HG02759 (cell line): ENCODE measurements at regions not wholly inside any gene's neighbourhood (a gene's known extent, or its start where the extent isn't known, plus 50 kb on each side); places are given as distances from the start of the nearest gene placed in this dataset.
"Not testable (repeated sequence)": the region's sequence is repeated elsewhere in the genome, so short reads cannot be mapped to it uniquely, and the experiment has no call there.

ENCODE experiments used
- ATAC-seq: cut with Tn5 transposase; IDR thresholded peaks from one replicate; pipeline ENCODE4 v1.9.1; 2021; ENCODE audit warnings: mild to moderate bottlenecking, moderate library complexity; ENCODE audit not compliant: unreplicated experiment

DNA sequence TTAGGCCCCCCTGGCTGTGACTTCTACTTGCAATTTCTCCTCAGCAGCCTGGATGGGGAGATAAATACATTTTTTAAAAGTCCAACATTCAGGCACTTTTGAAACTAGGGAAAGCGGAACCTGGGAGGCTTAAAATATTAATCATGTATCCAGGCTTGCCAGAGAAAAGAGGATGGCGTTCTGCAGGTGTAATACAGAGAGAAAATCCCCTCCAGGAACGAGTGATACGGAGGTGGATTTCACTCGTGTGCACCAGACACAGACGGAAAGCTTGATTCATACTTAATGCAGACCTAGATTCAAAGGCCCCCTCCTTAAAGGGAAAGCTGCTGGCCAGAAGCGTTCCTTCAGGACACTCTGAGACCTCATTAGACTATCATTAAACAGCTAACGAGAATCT lies 354.0 kb upstream of the BOD1L1 start:
- ATAC-seq = no peak

DNA sequence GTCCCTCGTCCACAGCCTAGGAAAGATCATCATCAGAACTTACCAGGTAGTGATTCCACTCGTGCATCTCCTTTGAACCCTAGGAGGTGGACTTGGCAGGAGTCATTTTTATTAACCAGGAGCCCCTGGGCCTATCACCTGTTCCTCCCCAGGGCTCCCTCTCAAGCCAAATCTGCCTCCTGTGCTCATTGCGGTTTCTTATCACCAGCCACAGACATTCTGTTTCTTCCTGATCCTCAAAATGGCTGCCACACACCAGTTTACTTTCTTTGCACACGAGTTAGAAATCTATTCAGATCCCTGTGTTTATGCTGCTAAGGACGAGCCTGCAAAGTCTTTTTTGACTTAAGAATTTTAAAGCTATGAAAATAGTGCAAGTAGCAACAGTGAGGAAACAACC lies 354.5 kb upstream of the BOD1L1 start:
- no peak for ATAC-seq

DNA sequence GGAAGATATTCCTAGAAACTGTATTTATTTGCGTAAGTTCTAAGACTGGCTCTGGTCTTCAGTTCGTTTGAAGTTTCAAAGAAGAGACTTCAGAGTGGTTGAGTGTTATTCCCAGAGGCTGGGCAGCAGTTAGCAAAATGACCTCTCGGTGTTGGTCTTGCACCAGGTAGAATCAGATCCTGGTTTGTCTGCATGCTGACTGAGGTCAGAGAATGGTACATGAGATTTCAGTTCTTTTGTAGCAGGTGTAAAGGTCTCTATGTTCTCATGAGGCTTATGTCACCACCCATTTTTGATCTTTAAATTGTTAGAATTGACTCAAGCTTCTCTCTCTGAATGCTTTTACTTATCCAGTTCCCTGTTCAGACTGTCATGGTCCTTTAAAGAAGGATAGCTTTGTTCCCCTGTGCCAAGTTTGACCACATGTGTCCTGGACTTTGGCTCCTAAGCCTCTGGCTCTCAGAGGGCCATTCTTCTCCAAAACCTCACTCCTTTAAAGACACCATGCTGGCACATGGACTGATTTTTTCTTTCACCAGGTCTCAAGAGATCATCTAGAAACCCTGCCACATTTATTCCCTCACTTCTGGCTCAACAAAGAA lies 355.8 kb upstream of the BOD1L1 start:
- no peak for ATAC-seq

DNA sequence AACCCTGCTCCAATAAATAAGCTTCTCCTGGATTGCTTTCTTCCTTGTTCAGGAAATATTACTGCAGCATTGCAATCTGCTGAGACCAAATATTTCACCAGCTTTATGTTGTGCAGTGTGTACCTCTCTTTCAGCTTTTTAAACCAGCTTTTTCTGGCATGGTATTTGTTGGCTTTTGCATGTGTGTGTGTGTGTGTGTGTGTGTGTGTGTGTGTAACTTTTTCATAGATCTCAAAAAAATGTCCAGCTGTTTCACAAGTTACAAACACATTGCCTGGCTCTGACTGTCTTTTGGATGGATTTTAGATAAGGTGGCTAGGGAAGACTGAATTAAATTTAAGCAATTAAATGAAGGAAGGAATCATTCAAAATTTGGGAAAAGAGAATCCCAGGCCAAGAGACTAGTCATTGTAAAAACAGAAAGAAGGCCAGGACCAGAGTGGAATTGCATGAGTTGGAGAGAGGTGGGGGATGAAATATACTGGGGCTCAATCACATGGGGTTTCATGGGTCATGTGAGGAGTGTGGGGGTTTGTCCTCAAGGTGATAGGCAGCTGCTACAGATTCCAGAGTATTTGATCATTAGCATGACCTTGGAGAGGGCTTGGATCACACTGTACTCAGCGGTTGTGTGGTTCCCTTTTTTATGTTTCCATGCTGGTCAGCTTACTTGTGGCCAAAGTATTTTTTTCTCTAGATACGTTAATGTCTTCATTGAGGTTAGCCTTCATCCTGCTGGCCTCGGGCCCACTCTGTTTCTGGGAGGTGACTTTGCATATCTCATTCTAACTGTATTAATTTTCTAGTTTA lies 357.7 kb upstream of the BOD1L1 start:
- no peak for ATAC-seq

DNA sequence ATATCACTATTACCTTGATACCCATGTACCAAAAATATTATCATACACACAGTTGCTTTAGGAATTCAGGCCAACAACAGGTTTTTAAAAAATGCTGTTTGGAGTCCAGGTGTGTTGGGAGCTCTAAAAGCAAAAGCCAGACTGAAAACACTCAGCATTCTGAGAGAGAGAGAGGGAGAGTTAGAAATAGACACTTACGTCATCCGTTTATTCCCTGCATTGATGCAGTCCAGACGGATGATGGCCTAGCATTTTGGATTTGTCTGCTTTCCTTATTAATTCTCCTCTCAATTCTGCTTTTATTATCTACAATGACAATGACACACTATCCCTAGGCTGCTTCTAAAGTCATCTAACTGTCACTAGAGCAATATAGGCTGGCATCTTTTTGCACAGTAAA lies 358.3 kb upstream of the BOD1L1 start:
- ATAC-seq = no peak

DNA sequence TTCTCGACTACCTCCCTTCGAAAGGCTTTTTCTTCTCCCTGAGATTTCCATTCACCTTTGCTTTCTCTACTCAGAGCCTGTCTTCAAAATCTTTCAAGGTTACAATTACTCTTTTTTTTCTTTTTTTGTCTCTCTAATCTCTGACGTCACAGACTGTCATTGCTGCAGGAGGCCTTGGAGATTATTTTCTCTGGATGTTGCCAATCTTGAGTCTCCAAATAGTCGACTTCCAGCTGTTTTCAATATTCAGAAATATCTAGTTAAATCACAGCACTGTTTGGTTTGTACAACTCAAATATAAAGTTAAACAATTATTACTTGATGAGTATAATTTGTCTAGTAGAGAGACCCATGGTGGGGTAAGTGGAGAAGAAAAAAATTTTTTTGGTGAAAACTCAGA lies 359.0 kb upstream of the BOD1L1 start:
- ATAC-seq = no peak

DNA sequence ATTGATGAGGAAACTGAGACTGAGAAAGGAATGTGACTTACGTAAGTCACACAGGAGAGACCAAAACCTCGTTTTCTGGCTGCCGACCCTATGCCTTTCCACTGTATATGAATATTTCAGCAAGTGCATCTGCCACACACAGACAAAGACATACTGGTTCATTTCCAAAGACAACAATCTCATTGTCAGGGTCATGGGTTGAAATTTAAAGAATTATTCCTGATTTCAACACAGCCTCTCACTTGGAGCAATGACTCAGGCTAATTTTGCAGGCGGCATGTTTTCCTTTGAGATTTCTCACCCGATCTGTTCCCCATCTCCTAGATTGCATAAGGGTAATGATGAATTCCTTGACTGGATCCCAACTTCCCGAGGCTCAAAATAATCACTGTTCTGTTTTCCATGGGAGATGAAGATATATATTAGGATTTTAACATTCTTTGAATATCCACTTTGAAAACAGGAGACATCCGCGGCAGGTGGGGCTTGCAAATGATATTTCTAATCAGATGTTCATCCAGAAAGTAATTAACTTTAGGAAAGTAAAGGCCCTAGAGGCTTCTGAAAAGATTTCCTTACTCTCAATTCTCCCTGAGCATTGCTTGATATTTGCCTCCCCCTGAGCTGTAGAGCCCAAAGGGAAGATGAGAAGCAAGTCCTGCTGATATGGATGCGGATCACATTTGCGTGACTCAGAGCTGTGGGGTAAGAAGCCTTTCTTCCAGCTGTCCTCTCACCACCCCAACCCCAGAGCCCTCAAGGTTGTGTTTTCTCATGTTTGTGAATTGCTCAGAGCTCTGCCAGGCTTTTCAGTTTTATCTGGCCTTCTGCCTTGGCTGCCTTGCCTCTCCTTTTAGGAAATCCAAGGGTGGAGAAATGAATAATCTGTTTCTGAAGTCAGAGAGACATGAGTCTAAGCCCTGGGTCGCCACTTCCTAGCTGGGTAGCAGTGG lies 361.1 kb upstream of the BOD1L1 start:
- no peak for ATAC-seq

DNA sequence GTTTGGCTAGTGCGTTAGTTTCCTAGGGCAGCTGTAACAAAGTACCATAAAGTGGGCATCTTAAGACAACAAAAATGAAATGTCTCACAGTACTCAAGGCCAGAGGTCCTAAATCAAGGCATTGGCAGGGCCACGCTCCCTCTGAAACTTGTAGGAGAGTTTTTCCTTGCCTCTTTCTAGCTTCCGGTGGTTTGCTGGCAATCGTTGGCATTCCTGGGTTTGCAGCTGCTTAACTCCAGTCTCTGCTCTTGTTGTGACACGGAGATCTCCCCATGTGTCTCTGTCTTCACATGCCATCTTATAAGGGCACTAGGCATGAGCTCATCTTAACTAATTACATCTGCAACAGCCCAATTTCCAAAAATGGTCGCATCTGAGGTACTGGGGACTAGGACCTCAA lies 362.0 kb upstream of the BOD1L1 start:
- no peak for ATAC-seq

DNA sequence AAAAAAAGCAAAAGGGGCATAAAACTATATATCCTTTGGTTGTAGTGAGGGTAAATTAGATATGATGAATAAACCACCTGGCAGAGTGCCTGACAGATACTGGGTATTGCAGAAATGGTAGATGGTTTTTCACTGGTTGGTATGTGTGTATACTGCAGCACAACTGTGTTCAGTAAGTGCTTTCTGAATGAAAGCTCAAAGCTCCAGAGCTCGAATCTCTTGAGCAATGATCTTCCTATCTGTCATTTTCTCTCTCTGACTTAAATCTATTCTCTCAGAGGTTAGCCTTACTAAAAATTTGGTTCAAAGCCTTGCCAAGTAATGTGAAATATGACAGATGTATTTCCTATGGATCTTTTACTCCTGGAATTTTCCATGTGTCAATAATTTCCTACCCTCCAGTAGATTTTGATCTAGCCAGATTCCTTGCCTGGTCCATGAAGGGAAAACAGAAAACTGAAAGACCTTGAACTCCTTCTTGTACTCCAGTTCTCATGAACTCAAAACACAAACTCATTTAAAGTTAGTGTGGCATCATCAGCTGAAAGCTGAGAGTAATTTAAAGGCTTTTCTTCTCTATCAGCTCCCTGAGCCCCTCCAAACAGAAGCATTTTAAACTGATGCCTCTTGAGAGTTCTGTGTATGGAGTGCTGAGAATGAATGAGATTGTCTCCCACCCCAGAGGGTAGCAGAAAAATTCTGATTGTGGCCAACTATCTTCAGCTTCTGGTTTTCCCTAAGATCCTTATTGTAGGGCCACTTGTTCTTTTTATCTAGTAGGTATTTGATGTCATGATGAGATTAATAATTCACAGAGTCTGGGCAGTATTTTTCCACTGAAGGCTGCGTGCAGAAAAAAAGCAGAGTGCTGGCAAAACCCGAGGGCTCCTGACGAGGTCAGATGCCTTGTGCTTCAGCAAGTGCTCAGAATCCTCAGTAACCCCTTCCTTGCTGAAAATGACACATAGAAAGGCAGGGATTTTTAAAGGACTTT lies 363.4 kb upstream of the BOD1L1 start:
- ATAC-seq = no peak

DNA sequence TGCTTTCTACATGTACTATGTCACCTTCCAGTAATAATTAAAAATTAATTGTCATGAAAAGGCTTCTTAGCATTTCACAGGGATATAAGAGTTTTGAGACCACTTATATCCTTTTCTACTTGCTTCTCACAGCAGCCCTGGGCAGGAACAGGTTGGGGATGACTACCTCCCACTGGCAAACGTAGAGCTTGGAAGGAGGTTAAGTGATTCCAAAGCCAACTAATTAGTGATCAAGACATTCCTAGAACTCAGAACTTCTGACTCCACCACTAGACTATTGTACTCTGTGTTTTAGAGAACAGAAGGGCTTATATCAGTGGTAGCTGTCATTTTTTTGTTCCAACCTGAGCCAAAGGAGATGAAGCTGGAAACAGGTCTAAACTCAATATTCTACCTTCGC lies 364.5 kb upstream of the BOD1L1 start:
- ATAC-seq = no peak

DNA sequence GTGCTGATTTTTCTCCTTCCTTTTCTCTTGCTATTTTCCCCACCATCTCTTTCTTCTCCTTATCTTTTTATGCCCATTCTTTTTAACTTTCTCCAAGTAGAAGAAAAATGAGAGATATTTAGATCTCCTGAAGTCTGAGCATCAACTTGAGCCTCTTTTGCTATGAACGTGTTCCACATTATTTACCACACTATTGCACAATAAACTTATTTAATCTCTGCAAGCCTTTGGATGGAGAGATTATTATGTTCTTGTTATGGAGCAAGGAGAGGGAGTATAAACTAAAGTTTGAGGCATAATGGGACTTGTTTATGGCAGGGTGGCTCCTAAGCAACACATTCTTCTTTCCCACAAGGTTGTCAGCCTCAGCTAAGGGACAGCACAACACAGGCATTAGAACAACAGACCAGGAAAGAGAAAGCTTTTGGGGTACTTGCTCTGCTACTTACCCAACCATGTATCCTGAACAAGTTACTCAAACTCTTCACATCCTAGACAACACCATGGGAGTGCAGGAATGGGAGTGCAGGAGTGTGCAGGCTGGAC lies 365.5 kb upstream of the BOD1L1 start:
- ATAC-seq = no peak

DNA sequence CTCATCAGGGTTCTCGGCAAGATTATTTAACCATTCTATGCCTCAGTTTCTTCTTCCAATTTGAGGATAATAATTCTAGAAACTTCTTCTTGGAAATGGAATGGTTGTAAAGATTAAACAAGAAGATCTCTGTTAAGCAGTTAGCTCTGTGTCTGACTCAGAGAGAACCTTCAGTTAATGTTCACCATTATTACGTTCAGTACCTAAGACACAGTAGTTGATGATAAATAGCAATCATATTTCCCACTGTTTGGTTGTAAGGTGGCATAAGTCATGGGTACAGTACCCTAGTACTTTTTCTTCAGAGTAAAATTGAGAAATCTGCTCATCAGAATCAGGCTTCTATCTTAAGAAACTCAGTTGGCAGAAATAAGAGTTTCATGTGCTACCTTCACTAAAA lies 366.5 kb upstream of the BOD1L1 start:
- no peak for ATAC-seq

DNA sequence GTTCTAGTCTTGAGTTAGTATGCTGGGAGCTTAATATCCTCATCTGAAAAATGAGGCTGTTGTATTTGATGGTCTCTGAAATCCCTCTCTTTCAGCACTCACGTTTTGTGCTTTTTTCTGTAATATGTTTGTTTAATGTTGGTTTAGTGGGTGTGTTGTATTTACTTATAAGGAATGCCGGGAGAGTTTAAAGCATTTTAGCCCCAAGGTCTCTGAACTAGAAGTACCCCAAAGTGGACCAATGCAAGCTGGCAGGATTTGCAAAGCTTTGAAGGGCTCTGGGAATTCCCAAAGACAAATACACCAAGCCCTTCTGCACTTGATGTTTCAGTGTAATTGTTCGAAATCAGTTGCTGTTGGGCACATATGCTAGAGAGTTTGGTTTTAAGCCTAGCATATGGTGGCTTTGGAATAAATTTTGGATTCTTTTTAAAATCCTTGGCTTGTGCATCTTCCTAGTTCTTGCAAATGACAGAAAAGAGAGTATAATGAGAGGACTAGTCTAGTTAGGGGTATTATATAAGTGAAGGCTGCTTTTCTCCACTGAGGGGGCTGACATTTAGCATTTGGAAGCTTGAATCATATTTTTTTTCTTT lies 371.4 kb upstream of the BOD1L1 start:
- no peak for ATAC-seq

DNA sequence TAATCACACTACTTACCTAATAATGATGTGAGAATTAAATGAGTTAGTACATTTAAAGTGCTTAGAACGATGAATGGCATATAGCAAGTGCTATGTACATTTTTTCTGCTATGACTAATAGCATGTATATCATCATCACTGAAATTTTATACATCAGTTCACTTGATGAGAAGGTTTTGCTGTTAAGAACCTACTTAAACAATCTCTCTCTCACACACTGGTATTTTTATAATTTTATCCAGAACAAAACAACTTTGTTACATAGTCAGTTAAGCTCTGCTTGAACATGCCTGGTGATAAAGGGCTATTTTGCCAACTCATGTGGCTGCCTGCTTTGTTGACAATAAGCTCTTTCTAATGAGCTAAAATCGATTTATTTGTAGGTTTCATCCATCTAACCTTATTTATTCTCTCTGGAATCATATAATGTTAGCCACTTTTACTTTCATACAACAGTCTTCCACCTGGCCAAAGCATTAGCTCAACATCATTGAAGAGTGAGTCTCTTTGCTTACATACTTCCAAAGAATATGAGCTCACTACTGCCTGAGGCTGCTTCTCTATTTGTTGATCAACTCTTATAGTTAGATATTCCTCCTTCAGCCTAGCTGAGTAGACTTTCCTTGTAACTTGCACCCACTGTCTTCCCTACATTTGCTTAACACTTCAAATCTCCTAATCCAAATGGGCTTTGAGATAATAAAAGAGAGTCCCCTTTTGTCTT lies 372.7 kb upstream of the BOD1L1 start:
- ATAC-seq = no peak

DNA sequence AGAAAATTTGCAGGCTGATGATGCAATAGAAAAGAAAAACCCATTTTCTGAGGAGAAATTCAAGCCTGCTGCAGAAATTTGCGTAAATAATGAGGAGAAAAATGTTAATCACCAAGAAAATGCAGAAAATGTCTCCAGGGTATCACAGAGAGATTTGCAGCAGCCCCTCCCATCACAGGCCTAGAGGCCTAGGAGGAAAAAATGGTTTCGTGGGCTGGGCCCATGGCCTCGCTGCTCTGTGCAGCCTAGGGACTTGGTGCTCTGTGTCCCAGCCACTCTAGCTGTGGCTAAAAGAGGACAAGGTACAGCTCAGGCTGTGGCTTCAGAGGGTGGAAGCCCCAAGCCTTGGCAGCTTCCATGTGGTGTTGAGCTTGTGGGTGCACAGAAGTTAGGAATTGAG lies 374.8 kb upstream of the BOD1L1 start:
- not testable (repeated sequence) for ATAC-seq

DNA sequence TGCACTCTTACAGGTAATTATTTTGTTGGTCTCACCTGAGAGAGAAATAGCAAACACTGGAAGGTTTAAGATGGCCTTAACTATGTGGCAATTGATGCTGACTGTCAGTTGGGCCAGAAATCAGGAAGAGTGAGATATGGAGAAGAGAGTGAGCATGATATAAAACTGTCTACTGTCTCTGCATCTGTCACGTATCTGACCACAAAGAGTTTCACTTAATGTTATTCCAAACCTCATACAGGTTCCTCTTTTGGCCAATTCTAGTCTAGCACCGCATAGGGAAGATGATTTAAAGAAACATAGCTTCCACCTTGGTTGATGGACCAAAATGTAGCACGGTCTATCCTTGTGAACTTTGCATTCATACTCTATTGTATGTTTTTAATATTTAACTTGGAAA lies 381.0 kb upstream of the BOD1L1 start:
- no peak for ATAC-seq

DNA sequence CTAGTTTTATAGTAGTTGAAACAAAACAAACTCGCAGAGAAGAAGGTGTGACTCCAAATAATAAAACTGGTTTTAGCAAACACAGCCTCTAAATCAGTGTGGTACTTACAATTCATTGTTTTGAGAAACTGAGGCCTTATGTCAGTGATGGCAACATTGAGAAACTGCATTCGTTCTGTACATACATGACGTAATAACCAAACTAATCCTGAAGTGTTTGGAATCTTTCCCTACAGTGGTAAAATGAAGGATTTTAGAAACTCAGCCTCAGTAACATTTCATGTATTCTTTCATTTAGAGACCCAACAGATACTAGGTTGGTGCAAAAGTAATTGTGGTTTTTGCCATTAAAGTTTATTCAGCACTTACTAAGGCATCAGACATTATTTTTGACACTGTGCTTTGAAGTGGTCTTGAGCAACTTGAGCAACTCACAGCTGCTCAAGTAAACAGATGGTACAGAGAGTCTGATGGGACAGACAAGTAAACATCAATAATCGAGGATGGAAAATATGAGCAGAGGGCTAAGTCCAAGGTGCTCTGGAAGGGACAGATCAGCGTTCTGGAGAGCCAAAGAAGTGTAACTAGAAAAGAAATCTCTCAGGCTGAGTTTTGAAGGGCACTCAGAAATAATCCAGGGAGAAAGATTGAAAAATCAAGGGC lies 390.8 kb upstream of the BOD1L1 start:
- ATAC-seq = no peak

DNA sequence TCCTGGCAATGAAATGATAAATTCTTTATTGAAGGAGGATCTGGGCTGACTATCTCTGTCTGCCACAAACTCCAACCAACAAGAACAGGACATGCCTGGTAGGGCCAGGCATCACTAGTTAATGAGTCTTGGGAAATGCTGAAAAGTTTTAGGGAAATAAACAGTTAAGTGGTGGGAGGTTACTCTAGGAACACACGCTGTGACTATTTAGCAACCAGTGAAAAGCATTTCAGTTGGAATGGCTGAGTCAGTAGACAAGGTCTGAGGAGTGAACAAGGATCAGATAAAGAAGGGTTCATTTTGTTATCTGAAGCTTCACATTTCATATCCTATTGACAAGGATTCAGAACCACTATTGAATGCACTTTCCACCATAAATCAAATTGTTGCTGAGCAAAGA lies 394.9 kb upstream of the BOD1L1 start:
- no peak for ATAC-seq

DNA sequence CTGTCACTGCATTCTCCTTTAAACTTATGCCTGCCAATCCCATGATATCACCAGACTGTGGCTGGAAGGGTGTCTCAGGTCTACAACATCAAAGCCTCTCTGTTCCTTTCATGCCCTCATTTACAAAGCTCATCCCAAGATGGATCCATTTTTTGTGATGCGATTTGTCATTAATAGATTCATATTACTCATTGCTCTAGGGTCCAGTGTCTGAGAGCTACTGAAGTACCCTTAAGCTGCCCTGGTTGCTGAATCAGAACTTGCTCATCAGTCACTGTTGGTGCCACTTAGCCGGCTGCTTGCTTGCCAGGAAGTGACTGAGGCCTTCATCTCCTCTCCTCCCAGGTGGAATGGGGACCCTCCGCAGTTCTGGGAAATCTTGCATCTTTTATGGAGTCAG lies 395.5 kb upstream of the BOD1L1 start:
- ATAC-seq = no peak
